Adrenal gland (tissue), 5 donors: ENCODE measurements at regions not wholly inside any gene's neighbourhood (a gene's known extent, or its start where the extent isn't known, plus 50 kb on each side); places are given as distances from the start of the nearest gene placed in this dataset.

Experiments used
- CTCF ChIP-seq, 6 experiments: fragments of 450-650 bp in 4 of 6; fragments of 200-600 bp in 2 of 6; sonication (generic) in 1 of 6; IDR thresholded peaks; 1 replicate in 5 of 6; 2 replicates in 1 of 6; pipeline versions ENCODE4 v1.5.1 to v1.8.0; 2016 to 2021; ENCODE audit warnings: antibody characterized with exemption in 6 of 6, mild to moderate bottlenecking in 2 of 6, moderate library complexity in 1 of 6
- POLR2A ChIP-seq, 2 donors: fragments of 450-650 bp; IDR thresholded peaks; one replicate each; pipeline ENCODE4 v1.6.1; 2017; ENCODE audit warnings: antibody characterized with exemption in 2 of 2, mild to moderate bottlenecking in 2 of 2, moderate library complexity in 1 of 2
- donor health status: DM: no; HTN: no; CAD: no.

- TF ChIP-seq CTCF (IDR thresholded peaks at IDR 0.05) (no peak), POLR2A (IDR thresholded peaks at IDR 0.05) (no peak)
Measured at GRCh38 chr12:93080994-93081809, 152.1 kb upstream of the EEA1 start.
